Activated naive CD4-positive, alpha-beta T cell (primary cell): ENCODE measurements at regions not wholly inside any gene's neighbourhood (a gene's known extent, or its start where the extent isn't known, plus 50 kb on each side); places are given as distances from the start of the nearest gene placed in this dataset.
"Not testable (repeated sequence)": the region's sequence is repeated elsewhere in the genome, so short reads cannot be mapped to it uniquely, and the experiment has no call there.

Source experiments
- DNase-seq, 4 experiments: peaks; one replicate each; lab custom pipeline; 2025; lab: John Stamatoyannopoulos, UW

DNA sequence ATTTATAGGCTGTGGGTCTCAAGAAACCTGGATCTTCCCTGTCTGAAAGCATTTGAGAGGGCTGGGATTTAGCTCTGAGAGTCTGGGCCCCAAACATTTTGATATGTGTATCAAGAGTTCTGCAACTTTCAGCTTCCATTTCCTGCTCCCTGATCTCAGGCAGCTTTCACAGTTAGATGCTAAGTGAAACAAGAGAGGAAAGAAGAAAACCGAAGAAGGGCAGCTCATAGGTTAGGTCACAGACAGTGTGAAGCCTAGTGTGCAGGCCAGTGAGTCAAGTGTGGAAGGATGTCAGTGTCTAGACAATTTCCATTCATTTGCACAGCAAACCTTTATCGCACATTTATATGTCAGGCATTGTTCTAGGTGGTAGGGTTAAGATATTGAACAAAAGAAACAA, 173.6 kb upstream of the PROK2 start:
- DNase-seq, result no peak

DNA sequence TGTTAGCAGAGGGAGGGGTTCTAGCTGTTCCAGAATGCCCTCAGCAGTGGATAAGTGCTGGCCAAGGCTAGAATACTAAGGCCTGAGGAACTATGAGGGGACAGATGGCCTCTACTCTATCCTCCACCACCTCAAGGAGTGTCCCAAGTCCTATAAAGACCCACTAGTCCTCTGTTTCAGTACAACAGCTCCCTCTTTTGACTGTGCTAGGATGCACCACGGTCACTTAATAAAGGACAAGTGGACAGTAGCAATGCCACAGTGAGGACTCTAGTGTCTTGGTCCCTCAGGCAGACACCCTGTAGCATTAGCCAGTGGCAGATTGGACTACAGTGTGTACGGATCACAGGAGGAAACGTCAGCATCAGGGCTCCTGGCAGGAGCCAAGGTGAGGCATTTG, 171.8 kb upstream of the PROK2 start:
- no peak for DNase-seq

DNA sequence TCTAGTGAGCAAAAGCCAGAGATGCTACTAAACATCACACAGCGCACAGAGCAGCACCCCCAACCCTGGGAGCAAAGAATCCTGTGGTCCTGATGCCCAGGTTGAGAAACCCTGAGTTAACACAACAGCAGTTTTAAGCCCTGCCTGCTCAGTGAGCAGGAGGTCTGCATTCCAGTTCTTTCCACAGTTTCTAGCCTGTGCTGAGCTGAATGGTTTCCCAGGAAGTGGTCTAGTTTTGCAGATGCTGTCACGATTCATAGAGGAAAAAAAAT, 171.1 kb upstream of the PROK2 start:
- DNase-seq, result no peak

DNA sequence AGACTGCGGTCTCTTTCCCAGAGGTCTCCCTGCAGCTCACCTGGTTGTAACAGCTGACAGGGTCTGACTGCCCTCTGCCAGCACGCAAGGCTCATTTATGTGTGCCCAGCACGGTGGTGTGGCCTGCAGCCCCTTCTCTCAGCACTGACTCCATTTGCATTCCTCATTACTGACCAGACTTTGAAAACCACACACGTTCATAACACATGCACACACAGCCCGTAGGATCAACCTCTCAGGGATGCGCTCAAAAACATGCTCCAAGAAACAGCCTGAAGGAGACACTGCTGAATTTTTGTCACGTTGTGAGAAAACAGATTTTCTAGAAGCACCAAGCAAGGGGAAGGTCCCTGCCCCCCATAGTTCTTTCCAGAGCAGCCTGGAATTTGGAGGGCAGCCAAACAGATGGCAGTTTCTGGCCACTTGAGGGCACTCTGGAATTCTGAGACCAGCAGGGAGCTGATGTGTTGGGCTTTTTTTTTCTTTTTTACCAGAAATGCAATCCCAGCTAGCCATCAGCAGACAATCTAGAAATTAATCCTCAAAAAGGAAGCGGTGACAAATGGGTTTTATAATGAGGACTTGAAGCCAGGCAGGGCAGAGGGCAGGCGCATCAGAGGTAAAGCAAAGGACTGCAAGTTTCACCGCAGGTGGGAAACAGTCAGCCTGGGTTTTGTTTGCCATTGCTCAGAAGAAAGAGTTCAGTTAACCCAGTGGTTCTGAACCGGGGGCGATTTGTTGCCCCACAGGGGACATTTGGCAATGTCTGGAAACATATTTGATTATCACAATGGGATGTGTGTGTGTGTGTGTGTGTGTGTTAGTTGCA, 170.5 kb upstream of the PROK2 start:
- peak in 1 of 4 experiments; percentile 1 for DNase-seq

DNA sequence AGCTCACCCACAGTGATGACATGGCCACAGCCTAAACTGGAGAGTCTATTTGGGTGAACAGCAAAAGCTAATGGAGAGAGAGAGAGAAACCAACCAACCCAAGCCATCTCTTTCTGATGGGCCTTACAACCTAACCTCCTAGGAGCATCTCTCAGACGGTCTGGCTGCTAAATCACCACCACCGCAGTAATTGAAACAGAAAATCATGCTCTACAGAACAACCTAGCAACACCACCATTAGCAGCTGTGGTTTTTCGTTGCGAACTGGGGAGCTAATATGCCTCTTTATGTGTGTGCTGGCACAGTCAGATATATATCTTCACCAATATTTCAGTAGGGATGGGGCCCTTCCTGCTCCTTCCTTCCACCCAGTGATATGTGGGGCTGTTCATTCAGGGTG, 166.9 kb upstream of the PROK2 start:
- no peak for DNase-seq

DNA sequence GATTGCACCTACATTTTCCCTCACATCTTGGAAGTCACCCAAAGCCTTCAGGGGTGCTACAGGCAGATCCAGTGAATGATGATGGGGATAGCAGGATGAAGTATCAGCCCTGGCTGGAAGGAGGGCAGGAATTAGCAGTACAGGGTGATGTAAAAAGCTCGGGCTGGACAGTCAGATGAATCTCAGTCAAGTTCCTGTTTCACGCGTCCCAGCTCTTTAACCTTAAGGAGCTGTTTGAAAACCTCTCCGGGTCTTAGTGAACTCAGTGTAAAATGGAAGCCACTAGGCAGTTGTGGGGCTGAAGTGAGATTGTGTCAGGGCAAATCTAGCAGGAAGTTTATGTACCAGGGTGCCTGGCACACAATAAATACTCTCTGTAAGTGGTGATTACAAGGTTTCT, 166.4 kb upstream of the PROK2 start:
- DNase-seq, result no peak

DNA sequence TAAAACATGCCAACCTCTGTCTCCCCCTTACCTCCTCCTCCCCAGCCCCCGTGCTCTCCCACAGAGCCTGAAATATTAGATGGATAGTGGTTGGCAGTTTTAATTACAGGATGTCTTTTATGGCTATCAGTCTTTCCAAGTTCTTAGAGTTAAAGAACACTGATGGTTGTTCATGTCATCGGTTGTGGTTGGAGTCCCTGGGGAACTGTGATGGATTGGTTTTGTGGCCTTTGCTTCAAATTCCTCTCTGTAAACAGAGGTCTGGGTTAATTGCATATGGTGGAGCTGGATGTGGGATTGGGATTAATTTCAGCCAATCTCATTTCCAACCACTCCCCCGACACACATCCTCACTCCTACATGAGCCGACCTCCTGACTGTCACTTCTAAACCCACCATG, 164.5 kb upstream of the PROK2 start:
- no peak for DNase-seq

DNA sequence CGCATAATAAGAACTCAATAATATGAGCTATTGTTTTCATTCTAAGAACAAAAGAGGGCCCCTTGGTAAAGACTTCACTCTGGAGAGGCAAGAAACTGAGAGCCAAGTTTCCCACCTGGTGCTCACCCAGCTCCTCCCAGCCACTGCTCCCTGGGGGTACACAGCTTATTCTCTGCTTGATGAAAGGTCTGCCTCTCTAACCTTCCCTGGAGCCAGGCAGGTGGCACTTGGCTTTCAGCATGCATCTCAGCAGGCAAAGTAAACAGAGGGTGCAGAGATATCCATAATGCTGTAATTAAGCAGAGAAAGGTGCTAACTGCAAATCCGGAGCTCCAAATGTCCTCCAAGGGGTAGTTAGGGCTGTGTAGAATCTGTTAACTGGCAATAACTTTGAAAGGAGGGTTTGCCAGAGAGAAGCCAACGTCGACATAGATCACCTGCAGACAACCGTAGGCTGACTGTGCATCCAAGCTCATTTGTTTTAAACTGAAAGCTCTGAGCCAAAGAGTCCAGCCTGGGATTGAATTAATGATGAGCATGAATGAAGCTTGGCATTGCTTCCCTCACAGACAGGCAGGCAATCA, 159.6 kb upstream of the PROK2 start:
- DNase-seq, result no peak

DNA sequence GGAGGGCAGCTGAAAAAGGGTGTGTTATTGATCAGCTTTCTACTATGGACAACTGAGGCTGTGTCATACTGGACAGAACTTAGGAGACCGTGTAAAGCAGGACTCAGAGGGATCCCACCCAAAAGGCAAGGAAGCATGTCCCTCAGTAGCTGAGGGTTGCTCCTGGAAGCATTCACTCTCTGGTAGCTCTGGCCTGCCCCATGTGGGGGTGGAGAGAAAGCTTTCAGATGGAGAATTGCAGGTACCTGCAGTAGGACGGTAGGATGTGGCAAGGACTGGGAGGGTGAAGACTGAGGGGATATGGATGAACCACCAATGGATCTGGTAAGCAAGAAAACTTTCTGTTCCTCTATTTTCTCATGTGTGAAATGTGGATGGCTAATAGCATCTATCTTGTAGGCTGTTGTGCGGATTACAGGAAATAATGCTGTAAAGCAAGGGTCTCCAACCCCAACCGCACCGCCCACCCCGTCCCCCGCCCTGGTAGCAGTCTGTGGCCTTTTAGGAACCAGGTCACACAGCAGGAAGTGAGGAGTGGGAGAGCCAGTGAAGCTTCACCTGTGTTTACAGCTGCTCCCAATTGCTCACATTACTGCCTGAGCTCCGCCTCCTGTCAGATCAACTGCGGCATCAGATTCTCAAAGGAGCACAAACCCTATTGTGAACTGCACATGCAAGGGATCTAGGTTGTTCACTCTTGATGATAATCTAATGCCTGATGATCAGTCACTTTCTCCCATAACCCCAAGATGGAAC, 157.7 kb upstream of the PROK2 start:
- DNase-seq, result no peak

DNA sequence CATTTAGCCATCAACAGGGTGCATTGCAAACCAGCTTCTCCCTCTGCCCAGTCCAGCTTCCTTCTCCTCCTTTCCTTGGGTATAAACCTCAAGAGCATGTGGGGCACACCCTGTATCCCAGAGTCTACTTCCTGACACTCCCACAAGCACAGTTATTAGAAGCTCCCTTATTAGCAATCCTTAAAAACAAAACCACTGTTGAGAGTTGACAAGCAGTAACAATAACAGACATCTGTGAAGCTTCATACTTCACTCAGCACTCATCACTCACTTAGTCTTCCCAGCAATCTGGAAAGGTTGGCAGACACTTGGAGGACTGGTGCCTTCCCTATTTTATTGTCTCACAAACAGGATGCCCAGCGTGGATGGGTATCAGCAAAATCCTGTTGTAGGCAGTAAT, 155.5 kb upstream of the PROK2 start:
- DNase-seq, result no peak

DNA sequence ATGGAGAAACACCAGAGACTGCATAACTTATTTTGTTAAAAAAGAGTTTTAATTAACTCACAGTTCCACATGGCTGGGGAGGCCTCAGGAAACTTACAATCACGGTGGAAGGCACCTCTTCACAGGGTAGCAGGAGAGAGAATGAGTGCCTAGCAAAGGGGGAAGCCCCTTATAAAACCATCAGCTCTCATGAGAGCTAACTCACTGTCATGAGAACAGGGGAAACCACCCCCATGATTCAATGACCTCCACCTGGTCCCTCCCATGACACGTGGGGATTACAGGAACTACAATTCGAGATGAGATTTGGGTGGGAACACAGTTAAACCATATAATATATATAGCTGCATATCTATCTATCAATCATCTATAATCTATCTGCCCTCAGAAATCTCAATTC, 153.1 kb upstream of the PROK2 start:
- DNase-seq, result not testable (repeated sequence)

DNA sequence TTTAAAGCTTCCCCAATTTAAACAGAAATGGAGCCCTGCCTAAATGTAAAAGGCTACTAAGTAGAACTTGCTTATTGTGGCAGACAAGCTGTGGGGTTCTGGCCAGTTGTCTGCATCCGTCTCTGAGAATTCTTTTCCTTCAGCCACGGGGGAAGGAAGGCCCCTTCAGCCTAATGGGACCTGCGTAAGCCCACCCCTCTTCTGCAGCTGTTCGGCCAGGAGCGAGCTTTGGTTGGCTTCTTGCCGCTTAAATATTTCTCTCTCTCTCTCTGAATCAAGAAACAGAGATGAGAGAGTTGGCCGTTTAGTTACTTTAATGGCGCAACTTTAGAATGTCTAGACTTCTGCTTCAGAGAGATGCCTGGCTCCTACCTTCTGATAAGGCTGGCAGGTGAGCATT, 151.7 kb upstream of the PROK2 start:
- no peak for DNase-seq

DNA sequence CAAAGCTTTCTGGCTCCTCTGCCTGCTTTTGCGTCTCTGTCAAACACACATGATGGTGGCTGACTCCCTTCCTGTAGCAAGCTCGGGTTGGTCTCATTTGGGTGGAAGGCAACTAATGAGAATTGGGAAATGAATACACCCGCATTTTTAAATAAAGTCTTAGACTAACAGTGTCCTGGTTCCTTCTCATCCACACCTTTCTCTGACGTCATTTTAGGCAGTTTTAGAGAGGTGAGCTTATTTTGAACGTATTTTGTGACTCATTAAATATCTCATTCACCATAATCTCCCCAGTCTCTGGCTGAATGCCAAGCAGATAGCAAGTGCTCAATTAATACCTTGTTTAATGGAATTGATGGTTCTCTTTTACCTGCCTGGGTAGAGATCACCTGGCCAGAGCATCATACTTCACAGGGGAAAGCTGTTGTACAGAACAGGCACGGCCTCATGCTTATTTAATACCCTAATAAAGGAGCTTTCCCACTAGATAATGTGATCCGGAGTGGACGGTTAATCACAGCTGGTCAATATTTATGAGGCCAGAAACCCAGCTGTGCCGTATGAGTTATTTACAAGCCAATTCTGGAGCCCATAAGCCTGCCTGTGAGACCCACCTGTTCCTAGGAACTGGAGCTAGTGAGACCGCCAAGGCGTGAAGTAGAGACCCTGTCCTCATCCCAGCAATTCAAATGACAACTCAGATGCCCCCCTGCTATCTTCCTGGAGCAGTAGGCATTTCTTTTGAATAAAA, 149.7 kb upstream of the PROK2 start:
- DNase-seq, result no peak

DNA sequence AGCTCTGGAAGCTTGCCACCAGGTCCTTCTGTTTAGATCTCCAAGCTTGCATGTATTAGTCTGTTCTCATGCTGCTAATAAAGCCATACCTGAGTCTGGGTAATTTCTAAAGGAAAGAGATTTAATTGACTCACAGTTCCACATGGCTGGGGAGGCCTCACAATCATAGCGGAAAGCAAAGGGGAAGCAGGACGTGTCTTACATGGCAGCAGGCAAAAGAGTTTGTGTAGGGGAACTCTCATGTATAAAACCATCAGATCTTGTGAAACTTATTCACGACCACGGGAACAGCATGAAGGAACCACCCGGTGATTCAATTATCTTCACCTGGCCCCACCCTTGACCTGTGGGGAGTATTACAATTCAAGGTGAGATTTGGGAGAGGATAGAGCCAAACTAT, 147.0 kb upstream of the PROK2 start:
- DNase-seq, result no peak

DNA sequence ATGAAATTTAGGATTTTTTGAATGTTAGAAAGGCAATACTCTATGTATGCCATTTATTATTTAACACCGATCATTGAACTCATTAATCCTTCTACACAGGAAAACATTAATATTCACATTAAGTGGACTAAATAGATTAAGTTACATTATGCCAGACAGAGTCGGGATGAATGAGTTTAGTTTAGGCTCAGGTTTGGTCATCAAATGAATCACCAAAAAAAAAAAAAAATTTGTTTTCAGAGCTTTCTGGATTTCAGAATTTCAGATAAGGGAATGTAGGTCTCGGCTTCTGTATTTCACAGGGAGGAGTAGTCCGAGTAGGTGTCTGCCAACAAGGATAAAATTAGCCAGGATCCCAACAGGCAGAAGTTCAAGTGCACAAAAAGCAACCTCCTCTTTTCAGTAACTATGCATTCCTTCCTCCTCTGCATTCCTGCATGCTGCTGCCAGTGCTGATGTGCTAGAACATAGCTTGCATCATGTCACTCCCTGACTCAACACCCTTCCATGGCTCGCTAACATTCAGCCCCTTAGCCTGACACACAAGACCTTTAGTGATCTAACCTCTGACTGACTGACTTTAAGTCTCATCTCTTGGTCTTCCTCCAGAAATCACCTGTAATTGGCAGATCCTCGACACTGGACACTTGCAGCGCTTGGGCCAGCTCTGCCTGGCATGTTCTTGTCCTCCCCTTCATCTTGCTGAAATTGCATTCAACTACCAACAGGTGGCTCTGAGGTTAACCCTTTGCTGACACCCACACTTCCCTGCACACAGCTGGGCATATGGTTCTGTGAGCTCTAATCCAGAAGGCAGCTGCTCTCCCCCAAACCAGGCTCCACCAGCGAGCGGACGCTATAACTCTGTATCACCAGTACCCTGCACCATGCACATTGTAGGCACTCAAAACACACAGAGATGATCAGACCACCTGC, 145.4 kb upstream of the PROK2 start:
- DNase-seq, result no peak

DNA sequence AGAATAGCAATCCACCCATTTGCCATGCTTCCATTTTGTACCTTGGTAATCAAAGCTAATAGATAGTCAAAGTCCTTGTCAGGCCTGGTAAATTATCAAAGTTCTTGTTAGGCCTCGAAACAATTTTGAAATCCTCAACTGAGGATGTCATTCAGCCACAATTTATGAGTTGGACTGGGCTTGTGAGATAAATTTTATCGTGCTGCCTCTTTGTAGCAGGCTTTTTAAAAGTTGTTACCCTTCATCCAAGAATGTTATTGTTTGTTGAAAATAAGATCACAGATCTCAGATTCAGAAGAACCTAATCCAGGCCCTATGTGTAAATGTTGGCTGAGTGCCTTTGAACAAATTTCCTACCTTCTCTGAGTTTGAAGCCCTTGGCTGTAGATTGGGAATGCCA, 143.3 kb upstream of the PROK2 start:
- DNase-seq, result no peak

DNA sequence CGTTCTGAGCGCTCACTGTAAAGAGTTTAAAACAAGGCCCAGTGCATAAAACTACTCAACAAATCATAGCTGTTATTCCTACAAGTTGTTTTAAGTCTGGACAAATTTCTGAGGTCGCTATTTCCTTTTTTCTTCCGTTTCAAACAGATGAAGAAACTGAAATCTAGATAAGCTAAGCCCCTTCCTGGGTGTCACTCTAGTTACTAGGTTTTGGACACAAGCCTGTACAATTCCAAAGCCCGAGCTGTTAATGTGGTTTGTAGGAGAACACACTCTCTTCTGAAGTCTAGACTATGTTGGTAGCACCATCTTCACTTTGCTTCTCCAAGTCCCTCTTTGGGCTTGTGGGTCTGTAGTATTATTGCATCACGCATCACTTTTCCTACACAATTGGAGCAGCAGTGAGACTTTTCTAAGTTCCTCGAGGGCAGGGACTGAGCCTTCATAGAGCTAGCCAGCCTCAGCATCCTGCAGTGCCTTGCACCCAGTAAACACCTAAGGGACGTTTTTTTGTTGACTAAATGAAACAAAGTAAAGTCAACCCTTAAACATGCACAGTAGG, 142.6 kb upstream of the PROK2 start:
- DNase-seq, result no peak

DNA sequence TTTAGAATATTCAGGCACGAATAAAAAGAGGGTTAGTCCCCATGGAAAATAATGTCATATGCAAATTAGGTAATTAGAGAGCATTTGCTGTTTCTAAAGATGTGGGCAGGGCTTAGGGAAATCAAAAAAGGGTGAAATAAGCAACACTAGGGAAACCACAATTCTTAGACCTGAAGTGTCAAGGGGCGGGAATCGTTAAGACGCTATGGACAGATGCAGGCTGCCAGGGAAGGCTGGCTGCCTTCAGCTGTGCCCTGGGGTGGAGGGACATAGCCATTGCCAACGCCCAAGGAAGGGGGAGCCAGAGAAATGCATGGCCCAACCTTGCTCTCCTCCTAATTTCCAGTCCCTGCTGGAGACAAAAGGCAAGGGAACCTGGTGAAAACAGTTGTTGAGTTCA, 141.7 kb upstream of the PROK2 start:
- DNase-seq, result no peak

DNA sequence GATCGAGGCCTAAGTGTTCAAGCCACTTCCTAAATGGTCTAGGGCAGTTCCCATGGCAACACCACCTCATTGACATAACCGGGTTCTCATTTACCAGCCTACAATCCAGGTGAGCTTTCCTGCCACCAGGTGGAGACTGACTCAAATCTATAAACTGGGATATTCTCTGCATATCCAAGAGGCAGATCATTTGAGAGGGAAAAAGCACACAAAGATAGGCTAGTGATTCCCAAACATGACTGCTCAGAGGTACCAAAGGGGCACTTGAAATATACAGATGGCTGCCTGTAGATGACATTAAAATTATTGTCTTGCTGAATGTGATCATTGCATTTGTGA, 141.3 kb upstream of the PROK2 start:
- no peak for DNase-seq

DNA sequence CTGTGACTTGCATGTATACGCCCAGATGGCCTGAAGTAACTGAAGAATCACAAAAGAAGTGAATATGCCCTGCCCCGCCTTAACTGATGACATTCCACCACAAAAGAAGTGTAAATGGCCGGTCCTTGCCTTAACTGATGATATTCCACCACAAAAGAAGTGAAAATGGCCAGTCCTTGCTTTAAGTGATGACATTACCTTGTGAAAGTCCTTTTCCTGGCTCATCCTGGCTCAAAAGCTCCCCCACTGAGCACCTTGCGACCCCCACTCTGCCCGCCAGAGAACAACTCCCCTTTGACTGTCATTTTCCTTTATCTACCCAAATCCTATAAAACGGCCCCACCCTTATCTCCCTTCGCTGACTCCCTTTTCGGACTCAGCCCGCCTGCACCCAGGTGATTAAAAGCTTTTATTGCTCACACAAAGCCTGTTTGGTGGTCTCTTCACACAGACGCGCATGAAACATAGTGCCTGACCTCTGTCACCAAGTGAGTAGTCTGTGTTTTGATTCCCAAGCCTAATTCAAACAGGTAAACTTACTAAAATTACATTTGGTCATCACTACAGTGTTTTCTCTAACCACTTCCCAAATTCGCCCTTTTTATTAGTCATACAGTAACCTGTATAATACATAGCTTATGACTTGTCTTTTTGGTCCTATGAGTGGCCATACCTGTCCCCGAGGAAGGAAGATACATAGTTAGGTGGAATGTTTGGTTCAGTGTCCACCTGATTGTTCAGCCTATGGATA, 140.7 kb upstream of the PROK2 start:
- not testable (repeated sequence) for DNase-seq

DNA sequence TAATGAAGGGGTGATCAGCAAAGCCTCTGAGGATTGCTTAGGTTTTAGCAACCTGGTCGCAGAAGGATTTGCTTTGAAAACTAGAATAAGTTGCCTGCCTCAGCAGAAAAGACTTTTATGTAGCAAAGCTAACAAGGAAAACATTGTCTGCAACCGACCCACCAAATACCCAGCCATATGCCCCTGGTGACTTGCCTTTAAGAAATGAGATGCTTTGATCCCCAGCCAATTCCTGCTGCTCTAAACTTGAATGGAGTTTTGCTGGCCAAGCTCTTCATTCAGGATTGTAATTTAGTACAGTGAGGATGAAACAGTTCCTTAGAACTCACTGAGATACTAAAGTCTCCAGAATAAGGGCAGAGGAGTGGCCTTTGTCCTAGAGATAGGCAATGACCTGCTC, 139.8 kb upstream of the PROK2 start:
- no peak for DNase-seq
